HG03378 (cell line): ENCODE measurements at regions not wholly inside any gene's neighbourhood (a gene's known extent, or its start where the extent isn't known, plus 50 kb on each side); places are given as distances from the start of the nearest gene placed in this dataset.
"Not testable (repeated sequence)": the region's sequence is repeated elsewhere in the genome, so short reads cannot be mapped to it uniquely, and the experiment has no call there.

Experiments
- ATAC-seq: cut with Tn5 transposase; IDR thresholded peaks from one replicate; pipeline ENCODE4 v1.9.1; 2021; ENCODE audit warnings: mild to moderate bottlenecking, moderate library complexity; ENCODE audit not compliant: unreplicated experiment

DNA sequence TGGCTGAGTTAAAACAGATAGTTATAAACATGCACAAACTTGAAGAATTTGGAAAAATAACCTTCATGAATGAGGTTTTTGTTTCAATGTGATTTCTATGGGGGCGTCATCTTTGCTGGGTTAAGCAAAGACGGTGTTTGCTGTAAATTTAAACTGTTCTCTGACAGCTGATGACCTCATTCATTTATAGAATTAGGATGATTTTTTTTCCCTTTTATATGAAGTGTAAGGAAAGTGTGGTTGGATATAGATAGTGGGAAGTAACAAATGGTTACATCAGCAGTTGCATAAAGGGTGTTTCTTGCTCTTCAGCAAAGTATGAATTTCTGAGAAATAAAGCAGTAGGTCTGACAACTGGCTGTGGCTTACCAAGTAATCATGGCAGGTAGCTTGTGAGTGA is 137.2 kb upstream of the CENPW start:
- ATAC-seq: no peak

GRCh38 chr6:126204126-126204525 is 135.8 kb upstream of the CENPW start:
- no peak for ATAC-seq

DNA sequence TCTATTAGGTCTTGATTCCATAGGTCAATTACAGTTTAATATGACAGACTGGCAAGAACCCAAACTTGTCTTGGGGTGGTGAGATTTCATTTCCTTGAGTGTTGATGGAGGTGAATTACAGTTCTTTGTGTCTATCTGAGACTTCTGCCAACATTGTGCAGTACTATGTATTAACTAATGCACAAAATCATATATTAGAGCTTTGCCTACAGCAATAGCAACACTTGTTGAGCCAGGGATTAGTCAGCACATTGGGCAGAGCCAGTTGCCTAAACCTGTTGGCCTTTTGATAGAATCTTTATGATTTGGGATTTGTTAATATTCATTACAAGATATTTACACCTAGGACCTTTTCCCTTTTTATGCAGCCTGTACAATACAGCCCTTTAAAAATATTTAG is 135.3 kb upstream of the CENPW start:
- no peak for ATAC-seq

DNA sequence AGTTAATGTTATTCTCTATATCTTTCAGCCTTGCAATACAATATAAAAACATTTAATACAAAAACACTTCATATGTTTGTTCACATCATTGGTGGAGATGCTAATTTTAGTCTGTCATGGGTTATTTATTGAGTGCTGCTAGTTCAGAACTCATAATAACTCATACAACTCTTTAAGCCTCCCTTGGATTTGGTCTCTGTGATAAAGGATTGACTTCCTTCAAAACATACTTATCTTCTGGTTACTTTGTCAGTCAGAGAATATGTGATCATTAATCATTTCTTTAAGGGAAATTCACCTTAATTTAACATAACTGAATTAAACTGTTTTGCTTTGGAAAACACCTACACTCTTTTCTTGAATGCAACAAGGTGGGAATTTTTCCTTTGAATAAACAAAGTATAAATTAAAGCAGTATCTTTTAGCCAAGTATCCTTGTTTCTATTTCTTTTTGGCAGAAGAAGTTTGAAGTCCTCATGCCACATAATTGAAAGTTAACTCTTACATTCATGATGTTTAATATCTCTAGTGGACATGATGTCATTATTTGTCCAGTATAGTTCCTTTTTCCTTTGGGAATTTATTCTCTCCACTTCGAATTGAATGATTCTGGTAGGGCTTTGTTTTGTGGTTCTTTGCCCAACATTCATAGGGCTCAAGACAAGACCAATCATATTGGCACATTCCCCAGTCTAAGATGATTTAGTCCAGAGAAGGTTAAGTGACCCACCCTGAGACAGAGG is 133.2 kb upstream of the CENPW start:
- no peak for ATAC-seq

DNA sequence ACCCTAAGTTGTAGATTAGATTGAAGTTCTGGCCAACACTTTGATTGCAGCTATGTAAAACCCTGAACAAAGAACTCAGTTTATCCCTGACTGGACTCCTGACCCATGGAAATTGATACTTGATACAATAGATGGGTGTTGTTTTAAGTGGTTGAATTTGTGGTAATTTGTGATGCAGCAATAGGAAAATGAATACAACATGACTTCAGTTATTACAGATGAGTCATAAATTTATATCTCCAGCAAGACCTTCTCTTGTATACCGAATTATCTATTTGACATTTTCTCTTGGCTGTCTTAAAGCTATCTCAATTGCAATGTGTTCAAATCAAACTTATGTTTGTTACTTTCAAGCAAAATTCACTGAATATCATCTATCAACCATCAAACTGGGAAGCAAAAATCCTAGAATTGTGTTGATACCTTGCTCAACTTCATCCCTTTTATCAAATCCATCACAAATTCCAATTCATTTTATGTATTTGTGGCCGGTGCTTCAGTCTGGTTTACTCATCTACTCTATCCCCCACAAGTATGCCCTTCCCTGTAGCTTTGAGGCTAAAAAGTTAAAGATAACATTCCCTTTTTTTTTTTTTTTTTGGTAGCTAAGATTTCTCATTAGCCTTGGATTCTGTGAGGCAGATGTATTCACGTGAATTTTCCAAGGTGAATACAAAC is 129.4 kb upstream of the CENPW start:
- ATAC-seq: no peak

- no peak for ATAC-seq
Observed at GRCh38 chr6:126217497-126217896, 122.4 kb upstream of the CENPW start.

- ATAC-seq: not testable (repeated sequence)
Observed at GRCh38 chr6:126220901-126221300, 119.0 kb upstream of the CENPW start.

DNA sequence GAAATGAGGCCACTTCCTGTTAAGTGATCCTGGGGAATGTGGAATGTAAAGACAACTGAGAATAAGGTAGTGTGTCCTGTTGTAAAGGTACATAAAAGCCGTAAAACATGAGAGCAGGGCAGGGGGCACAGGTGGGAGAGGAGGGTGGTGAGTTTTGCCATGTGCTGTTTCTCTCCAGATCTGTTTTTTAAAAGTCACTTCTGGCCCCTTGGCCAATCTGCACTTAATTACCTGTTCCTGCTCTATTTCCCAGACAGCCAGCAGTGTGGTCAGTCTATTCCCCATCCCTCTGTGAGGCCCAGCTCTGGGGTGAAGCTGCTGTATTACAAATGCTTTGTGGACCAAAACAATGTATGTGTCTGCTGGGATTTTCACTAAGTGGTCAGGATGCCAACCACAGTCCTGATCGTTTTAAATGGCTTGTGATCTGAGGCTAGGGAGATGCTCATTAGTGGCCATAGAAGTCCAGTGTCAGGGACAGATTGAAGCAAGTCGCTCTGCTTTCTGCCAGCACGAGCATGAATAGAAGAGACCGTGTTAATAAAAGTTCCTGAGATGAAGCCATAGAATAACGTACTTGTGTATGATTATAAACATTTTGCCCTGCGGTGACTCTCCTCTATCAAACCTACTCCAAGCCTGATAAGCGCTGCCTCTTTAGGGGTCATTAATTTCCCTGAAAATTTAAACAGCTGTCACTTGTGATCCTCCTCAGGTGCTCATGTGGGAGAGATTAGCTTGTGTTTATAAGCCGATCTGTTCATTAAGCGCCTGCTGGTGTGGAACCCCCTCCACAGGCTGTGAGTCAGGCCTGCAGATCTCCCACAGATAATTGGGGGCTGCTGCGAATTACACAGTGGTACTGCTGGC is 111.8 kb upstream of the CENPW start:
- no peak for ATAC-seq

DNA sequence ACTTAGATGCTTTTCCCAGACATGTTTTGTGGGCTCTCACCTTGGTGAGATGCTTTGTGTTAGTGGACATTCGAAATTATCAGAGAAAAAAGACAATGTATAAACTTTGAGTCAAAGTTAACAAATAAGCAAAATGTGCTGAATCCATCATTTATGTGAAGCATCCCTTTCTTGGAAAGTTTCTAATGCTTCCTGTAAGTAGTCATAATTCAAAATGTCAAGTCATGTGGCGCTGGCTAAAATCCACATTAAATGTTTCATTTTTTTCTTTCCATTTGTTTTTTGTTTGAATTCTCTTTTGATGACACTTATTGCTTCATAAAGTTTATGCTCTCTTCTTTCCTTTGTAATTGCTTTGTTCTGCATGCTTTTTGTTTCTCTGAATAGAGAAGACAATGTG is 107.2 kb upstream of the CENPW start:
- no peak for ATAC-seq

GRCh38 chr6:126233192-126233591 is 106.7 kb upstream of the CENPW start:
- no peak for ATAC-seq

- no peak for ATAC-seq
Observed at GRCh38 chr6:126235363-126235762, 104.6 kb upstream of the CENPW start.

- ATAC-seq: no peak
Observed at GRCh38 chr6:126245077-126245476, 94.8 kb upstream of the CENPW start.

GRCh38 chr6:126252154-126252553 is 87.8 kb upstream of the CENPW start:
- no peak for ATAC-seq

- ATAC-seq: no peak
Observed at GRCh38 chr6:126253431-126253830, 86.5 kb upstream of the CENPW start.

- ATAC-seq: no peak
Observed at GRCh38 chr6:126258150-126258549, 81.8 kb upstream of the CENPW start.

DNA sequence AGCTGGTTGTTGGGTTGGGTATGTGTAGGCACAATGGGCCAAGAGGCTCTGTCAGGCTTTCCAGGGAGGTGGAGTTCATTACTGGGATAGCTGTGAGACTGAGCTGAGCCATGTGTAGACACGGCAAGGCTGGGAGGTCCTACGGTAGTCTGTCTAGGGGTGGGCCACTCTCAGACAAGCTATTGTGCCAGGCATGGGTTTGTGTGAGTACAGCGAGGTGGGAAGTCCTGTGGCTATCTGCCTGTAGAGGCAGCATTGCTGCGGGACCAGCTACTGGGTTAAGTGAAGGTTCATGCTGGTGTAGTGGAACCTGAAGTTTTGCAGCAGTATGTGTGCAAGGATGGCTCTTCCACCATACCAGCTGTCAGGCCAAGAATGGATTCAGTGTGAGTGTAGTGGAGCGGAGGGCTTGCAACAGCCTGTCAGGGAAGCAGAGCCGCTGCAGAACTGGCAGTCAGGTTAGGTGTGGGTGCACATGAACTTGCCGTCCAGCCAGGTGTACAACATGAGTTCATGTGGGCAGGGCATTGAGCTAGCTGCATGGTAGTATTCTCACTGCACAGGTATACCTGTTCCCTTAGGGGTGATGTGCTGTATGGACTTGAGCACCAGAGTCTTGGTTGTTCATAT is 78.0 kb upstream of the CENPW start:
- no peak for ATAC-seq

- no peak for ATAC-seq
Observed at GRCh38 chr6:126264265-126264664, 75.7 kb upstream of the CENPW start.

- ATAC-seq: no peak
Observed at GRCh38 chr6:126266664-126267063, 73.3 kb upstream of the CENPW start.

- peak; percentile 12 for ATAC-seq
Observed at GRCh38 chr6:126267626-126268025, 72.3 kb upstream of the CENPW start.

GRCh38 chr6:126268092-126268491 is 71.8 kb upstream of the CENPW start:
- peak; percentile 85 for ATAC-seq

- ATAC-seq: no peak
Observed at GRCh38 chr6:126280287-126280686, 59.6 kb upstream of the CENPW start.
